Body of pancreas (tissue), 4 donors: ENCODE measurements at regions not wholly inside any gene's neighbourhood (a gene's known extent, or its start where the extent isn't known, plus 50 kb on each side); places are given as distances from the start of the nearest gene placed in this dataset.

ENCODE experiments used
- CTCF ChIP-seq, 7 experiments: fragments of 450-650 bp in 4 of 7; fragments of 200-600 bp in 3 of 7; sonication (generic) in 3 of 7; IDR thresholded peaks; one replicate each; pipeline ENCODE4 v1.5.1; 2016 to 2019; ENCODE audit warnings: antibody characterized with exemption in 7 of 7
- POLR2A ChIP-seq, 3 donors: fragments of 450-650 bp; IDR thresholded peaks; one replicate each; pipeline ENCODE4 v1.6.1; 2016; ENCODE audit warnings: antibody characterized with exemption in 3 of 3, mild to moderate bottlenecking in 2 of 3

- TF ChIP-seq CTCF (IDR thresholded peaks at IDR 0.05): no peak
- no peak for TF ChIP-seq POLR2A (IDR thresholded peaks at IDR 0.05)
Observed at GRCh38 chr21:15207231-15207630, 142.4 kb upstream of the NRIP1 start.
